HepG2 (cell line): ENCODE measurements at regions not wholly inside any gene's neighbourhood (a gene's known extent, or its start where the extent isn't known, plus 50 kb on each side); places are given as distances from the start of the nearest gene placed in this dataset.

ENCODE experiments used
- HMG20A ChIP-seq: IDR thresholded peaks from 2 replicates; pipeline ENCODE4 v1.6.1; 2016; ENCODE audit warnings: borderline replicate concordance
- KDM5A ChIP-seq: fragments of 200-600 bp; sonication (generic); IDR thresholded peaks from 2 replicates; pipeline ENCODE4 v1.7.0; 2018; ENCODE audit warnings: antibody characterized with exemption, mild to moderate bottlenecking, low read length, borderline replicate concordance
- NBN ChIP-seq: fragments of 450-650 bp; conservative IDR thresholded peaks from 2 replicates; pipeline ENCODE4 v1.6.1; 2017
- NR2F1 ChIP-seq, 2 experiments: fragments of 450-650 bp in 1 of 2; formaldehyde crosslinking in 1 of 2; IDR thresholded peaks; 2 replicates each; pipeline versions ENCODE4 v1.5.0 to v1.6.1; 2016 to 2020; ENCODE audit warnings: mild to moderate bottlenecking in 1 of 2, missing compliant biosample characterization in 1 of 2, missing genetic modification reagents in 1 of 2, moderate library complexity in 1 of 2
- TAF1 ChIP-seq: sonication (generic); formaldehyde crosslinking; IDR thresholded peaks from 2 replicates; pipeline ENCODE4 v1.4.0; 2020; ENCODE audit warnings: missing genetic modification reagents
- ZNF296 ChIP-seq: sonication (generic); formaldehyde crosslinking; conservative IDR thresholded peaks from 2 replicates; pipeline ENCODE4 v1.5.0; 2020; ENCODE audit warnings: mild to moderate bottlenecking, missing genetic modification reagents
- ZNF777 ChIP-seq: sonication (generic); formaldehyde crosslinking; IDR thresholded peaks from 2 replicates; pipeline ENCODE4 v1.4.0; 2020; ENCODE audit warnings: missing genetic modification reagents
- TF ChIP-seq, protein P1 (sequence below): sonication (generic); formaldehyde crosslinking; IDR thresholded peaks from 2 replicates; pipeline ENCODE4 v1.5.0; 2020; ENCODE audit warnings: missing genetic modification reagents, mild to moderate bottlenecking, borderline replicate concordance

GRCh38 chr13:104805346-104805745, 1730.1 kb downstream of the EFNB2 start:
- TF ChIP-seq NBN = no peak
- TF ChIP-seq KDM5A = no peak
- no peak for TF ChIP-seq ZNF777 (CRISPR knock-in tag)
- TF ChIP-seq ZNF296 (CRISPR knock-in tag) = no peak
- TF ChIP-seq TAF1 (CRISPR knock-in tag) = no peak
- TF ChIP-seq HMG20A (CRISPR knock-in tag) = no peak
- TF ChIP-seq, protein P1, sequence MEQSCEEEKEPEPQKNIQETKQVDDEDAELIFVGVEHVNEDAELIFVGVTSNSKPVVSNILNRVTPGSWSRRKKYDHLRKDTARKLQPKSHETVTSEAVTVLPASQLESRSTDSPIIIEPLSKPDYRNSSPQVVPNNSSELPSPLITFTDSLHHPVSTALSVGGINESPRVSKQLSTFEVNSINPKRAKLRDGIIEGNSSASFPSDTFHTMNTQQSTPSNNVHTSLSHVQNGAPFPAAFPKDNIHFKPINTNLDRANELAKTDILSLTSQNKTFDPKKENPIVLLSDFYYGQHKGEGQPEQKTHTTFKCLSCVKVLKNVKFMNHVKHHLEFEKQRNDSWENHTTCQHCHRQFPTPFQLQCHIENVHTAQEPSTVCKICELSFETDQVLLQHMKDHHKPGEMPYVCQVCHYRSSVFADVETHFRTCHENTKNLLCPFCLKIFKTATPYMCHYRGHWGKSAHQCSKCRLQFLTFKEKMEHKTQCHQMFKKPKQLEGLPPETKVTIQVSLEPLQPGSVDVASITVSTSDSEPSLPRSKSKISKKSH (CRISPR knock-in tag) = no peak
- no peak for TF ChIP-seq NR2F1 (CRISPR knock-in tag; IDR thresholded peaks at IDR 0.05)
